ENCODE measurements at regions not wholly inside any gene's neighbourhood (a gene's known extent, or its start where the extent isn't known, plus 50 kb on each side); places are given as distances from the start of the nearest gene placed in this dataset.

DNA sequence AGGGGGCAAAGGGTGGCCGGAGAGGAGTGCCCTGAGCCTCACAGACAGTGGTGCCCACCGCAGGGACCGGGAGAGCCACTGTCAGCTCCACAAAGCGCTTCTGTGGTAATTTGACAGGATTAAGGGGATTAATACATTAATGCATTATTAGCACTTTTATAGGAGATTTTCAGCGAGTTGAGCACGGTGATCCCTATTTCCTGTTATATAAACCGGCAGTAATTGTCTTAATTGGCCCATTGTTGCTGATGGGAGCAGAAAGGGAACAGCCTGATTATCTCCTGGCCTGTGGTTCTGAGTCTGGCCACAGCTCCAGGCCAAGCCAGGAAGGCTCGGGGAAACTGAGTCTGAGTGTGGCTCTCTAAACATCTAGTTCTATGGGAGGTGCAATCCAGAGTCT is 423.6 kb downstream of the CDK5RAP2 start:
- intact Hi-C loops (cut with micrococcal nuclease): no loop called here
- Mint-ChIP-seq H3K4me1 (no peaks in the 10 kb centered on the region), H3K9me3 (peaks cover 0 to 1% of the 10 kb centered on the region in 2 donors), H3K27me3 (ENCODE audit: low read depth in 2 of 2) (peaks cover 0 to 3% of the 10 kb centered on the region in 2 donors), H3K27ac (no peak overlapping the region), H3K4me3 (no peak overlapping the region), H3K36me3 (no peaks in the 10 kb centered on the region)
- ATAC-seq (no peak), DNase-seq (no peak)
- no peaks in the 10 kb centered on the region for H3K9me3 ChIP-seq (ENCODE audit: control insufficient read depth, insufficient read depth, low read length)
- no peaks in the 10 kb centered on the region for H3K27me3 ChIP-seq (ENCODE audit: control insufficient read depth, insufficient read depth, low read length)
- TF ChIP-seq CTCF (IDR thresholded peaks at IDR 0.05): no peak
- no peak overlapping the region for H3K27ac ChIP-seq (ENCODE audit: low read length)
- H3K36me3 ChIP-seq (ENCODE audit: control insufficient read depth, insufficient read depth, low read length): no peaks in the 10 kb centered on the region
- no peaks in the 10 kb centered on the region for H3K4me1 ChIP-seq (ENCODE audit: control insufficient read depth, insufficient read depth, low read length)
- H3K4me3 ChIP-seq (ENCODE audit: low read length): no peak overlapping the region
- 66% methylated on average over 8 of the region's 8 CpGs for WGBS (ENCODE audit: insufficient coverage)

DNA sequence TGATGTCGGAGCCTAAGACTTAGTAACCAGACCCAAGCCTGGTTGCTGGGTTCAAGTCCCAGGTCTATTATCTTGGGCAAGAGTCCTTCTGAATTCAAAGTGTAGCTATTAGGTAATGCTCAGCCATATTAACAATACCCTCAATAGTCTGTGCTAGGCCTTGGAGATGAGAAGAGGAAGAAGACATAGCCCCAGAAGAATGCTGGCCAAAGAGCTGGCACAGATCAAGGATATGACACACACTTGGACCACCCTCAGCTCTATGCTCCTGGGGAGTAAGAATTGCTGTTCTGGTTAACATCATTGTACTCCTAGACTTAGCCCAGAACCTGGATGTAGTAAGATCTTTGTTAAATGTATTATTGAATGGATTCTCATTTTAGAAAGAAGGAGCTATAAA is 426.7 kb downstream of the CDK5RAP2 start:
- WGBS (ENCODE audit: insufficient coverage): 88% methylated on average over 1 of the region's 1 CpG
- Mint-ChIP-seq H3K4me1 (no peaks in the 10 kb centered on the region), H3K27me3 (ENCODE audit: low read depth in 2 of 2) (no peaks in the 10 kb centered on the region), H3K36me3 (no peaks in the 10 kb centered on the region), H3K9me3 (no peaks in the 10 kb centered on the region), H3K4me3 (no peak overlapping the region), H3K27ac (no peak overlapping the region)
- intact Hi-C loops (cut with micrococcal nuclease): no loop called here
- Histone ChIP-seq H3K4me3 (ENCODE audit: low read length) (no peak overlapping the region), H3K36me3 (ENCODE audit: control insufficient read depth, insufficient read depth, low read length) (no peaks in the 10 kb centered on the region), H3K4me1 (ENCODE audit: control insufficient read depth, insufficient read depth, low read length) (no peaks in the 10 kb centered on the region), H3K27me3 (ENCODE audit: control insufficient read depth, insufficient read depth, low read length) (no peaks in the 10 kb centered on the region), H3K9me3 (ENCODE audit: control insufficient read depth, insufficient read depth, low read length) (no peaks in the 10 kb centered on the region), H3K27ac (ENCODE audit: low read length) (no peak overlapping the region)
- DNase-seq (no peak), ATAC-seq (no peak)
- TF ChIP-seq CTCF (IDR thresholded peaks at IDR 0.05): no peak

DNA sequence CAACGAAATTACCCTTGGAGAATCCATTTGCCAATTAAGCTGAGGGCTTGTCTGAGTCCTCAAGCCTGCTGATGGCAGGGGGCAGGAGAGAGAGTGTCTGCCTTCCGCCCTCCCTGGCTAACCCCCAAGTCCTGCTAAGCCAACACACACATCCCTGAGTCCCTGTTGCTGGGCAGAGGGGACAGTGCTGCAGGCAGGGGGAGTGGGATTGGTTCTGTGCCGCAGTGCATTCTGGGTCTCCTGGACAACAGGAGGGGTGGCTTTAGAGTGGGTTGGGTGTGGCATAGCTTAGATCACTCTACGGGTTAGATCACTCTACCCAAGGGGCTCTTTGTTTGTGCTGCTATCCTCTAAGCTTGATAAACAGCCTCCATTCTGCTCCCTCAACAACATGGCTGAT is 427.7 kb downstream of the CDK5RAP2 start:
- H3K4me3 ChIP-seq (ENCODE audit: low read length): no peak overlapping the region
- Mint-ChIP-seq H3K27me3 (ENCODE audit: low read depth in 2 of 2) (peaks cover 0 to under 1% of the 10 kb centered on the region in 2 donors), H3K36me3 (no peaks in the 10 kb centered on the region), H3K27ac (no peak overlapping the region), H3K4me1 (no peaks in the 10 kb centered on the region), H3K4me3 (no peak overlapping the region), H3K9me3 (no peaks in the 10 kb centered on the region)
- no peaks in the 10 kb centered on the region for H3K9me3 ChIP-seq (ENCODE audit: control insufficient read depth, insufficient read depth, low read length)
- no peak overlapping the region for H3K27ac ChIP-seq (ENCODE audit: low read length)
- 83% methylated on average over 3 of the region's 4 CpGs for WGBS (ENCODE audit: insufficient coverage)
- no peak for TF ChIP-seq CTCF (IDR thresholded peaks at IDR 0.05)
- H3K36me3 ChIP-seq (ENCODE audit: control insufficient read depth, insufficient read depth, low read length): no peaks in the 10 kb centered on the region
- ATAC-seq (no peak), DNase-seq (no peak)
- H3K27me3 ChIP-seq (ENCODE audit: control insufficient read depth, insufficient read depth, low read length): no peaks in the 10 kb centered on the region
- no peaks in the 10 kb centered on the region for H3K4me1 ChIP-seq (ENCODE audit: control insufficient read depth, insufficient read depth, low read length)
- intact Hi-C loops (cut with micrococcal nuclease): no loop called here

DNA sequence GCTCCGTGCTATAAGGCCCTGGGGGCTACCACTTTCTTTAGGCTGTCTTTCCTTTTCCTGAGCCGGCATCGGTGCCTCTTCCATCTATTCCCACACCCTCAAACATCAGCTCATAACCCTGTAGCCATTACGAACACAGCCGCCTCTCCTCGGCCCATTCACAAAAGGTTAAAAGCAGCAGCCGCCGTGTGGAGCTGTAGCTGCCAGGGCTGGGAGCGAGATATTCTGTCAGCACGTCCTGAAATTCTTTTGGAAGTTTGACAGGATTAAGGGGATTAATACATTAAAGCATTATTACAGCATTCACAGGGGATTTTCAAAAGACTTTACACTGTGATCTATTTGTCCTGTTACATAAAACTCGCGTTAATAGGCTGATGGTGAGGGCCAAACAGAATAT is 428.2 kb downstream of the CDK5RAP2 start:
- DNase-seq (no peak), ATAC-seq (no peak)
- Mint-ChIP-seq H3K36me3 (no peaks in the 10 kb centered on the region), H3K4me1 (no peaks in the 10 kb centered on the region), H3K27ac (no peak overlapping the region), H3K9me3 (no peaks in the 10 kb centered on the region), H3K27me3 (ENCODE audit: low read depth in 2 of 2) (peaks cover 0 to 3% of the 10 kb centered on the region in 2 donors), H3K4me3 (no peak overlapping the region)
- H3K9me3 ChIP-seq (ENCODE audit: control insufficient read depth, insufficient read depth, low read length): no peaks in the 10 kb centered on the region
- H3K27me3 ChIP-seq (ENCODE audit: control insufficient read depth, insufficient read depth, low read length): no peaks in the 10 kb centered on the region
- intact Hi-C loops (cut with micrococcal nuclease): no loop called here
- no peaks in the 10 kb centered on the region for H3K4me1 ChIP-seq (ENCODE audit: control insufficient read depth, insufficient read depth, low read length)
- H3K36me3 ChIP-seq (ENCODE audit: control insufficient read depth, insufficient read depth, low read length): no peaks in the 10 kb centered on the region
- no peak for TF ChIP-seq CTCF (IDR thresholded peaks at IDR 0.05)
- WGBS (ENCODE audit: insufficient coverage): 79% methylated on average over 12 of the region's 12 CpGs
- no peak overlapping the region for H3K4me3 ChIP-seq (ENCODE audit: low read length)
- no peak overlapping the region for H3K27ac ChIP-seq (ENCODE audit: low read length)
